GM18511 (cell line): ENCODE measurements at regions not wholly inside any gene's neighbourhood (a gene's known extent, or its start where the extent isn't known, plus 50 kb on each side); places are given as distances from the start of the nearest gene placed in this dataset.
A peak's percentile ranks its signal among the peaks of the same experiment; 100 is the strongest.

Source experiments
- ATAC-seq: cut with Tn5 transposase; IDR thresholded peaks from one replicate; pipeline ENCODE4 v1.9.1; 2021; ENCODE audit warnings: mild to moderate bottlenecking, moderate library complexity; ENCODE audit not compliant: unreplicated experiment

DNA sequence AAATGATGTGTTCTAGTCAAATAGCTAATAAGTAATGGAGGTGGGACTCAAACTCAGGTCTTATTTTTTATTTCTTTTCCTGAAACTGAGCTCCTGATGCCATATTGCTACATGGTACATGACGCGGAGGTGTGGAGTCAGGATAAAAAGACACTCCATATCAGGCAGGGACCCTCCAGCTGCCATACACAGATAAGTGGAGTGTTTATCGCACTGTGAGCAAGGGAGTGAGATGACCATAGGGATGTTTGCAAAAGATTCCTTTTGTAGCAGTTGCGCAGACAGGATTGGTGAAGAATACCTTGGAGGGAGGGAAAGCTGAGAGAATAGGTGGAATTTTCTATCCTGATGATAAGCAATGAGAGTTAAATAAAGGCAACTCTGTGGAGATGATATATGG is 657.2 kb downstream of the RNF144A start:
- no peak for ATAC-seq

DNA sequence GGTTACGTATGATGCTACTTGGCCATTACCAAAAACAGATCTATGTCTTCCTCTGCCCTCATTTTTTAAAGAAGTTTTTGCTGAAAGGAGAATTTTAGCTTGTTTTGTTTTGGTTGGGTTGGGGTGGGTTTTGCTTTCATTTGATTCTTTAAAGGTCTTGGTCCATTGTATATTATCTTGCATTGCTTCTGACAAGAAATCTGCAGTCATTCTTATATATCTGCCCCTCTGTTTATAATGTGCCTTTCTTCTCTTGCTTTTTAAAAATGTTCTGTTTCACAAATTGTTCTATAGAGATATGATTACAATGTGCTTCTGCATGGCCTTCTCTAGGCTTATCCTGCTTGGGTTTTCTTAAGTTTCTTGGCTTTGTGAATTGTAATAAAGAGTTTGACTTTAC is 660.6 kb downstream of the RNF144A start:
- ATAC-seq = no peak

DNA sequence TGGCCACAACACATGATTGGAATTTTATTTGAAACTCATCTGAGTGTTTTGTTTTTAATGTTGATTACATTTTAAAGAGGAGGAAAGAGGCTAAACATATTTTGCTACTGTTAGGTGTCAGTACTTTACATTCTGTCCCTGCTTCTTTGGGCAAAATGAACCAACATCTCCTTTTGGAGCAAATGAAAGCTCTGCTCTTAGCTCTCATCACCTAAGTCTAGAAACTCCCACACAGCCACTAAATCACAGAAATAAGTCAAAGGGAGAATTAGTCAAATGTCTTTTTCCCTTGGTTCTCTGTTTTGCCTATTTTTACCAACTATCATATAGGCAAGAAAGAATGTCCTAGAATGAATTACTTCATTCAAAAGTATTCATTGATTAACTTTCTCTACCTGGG is 666.8 kb downstream of the RNF144A start:
- no peak for ATAC-seq

DNA sequence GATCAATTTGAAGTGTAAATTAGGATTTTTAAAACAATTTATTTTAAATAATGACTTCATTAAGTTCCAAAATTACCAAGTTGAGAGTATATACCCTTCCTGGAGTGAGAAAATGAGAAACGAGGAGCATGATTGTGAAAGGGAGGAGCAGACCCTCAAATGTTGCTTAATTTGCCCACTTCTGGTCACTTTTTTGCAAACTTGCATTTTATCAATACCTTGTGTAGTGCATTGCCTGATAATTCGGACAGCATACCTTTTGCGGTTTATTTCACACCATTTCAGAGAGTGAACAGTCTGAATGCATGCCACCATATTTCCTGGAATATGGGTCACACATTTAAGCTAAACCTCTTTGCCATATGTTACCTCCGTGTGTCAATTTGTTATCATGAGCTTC is 669.7 kb downstream of the RNF144A start:
- ATAC-seq = no peak

DNA sequence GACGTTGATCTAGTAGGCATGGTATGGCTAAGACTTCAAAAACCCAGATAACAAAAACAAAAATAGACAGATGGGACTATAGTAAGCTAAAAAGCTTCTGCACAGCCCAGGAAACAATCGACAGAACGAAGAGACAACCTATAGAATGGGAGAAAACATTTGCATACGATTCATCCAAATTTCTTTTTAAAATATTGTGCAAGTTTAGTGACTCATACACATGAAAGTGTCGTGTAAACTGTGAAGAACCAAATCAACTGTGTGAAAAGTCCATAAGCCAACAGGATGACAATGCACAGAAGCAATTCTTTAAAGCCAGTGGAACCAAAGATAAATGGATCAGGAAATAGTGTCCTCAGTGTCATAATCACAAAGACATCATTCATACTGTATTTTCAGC is 671.1 kb downstream of the RNF144A start:
- no peak for ATAC-seq

DNA sequence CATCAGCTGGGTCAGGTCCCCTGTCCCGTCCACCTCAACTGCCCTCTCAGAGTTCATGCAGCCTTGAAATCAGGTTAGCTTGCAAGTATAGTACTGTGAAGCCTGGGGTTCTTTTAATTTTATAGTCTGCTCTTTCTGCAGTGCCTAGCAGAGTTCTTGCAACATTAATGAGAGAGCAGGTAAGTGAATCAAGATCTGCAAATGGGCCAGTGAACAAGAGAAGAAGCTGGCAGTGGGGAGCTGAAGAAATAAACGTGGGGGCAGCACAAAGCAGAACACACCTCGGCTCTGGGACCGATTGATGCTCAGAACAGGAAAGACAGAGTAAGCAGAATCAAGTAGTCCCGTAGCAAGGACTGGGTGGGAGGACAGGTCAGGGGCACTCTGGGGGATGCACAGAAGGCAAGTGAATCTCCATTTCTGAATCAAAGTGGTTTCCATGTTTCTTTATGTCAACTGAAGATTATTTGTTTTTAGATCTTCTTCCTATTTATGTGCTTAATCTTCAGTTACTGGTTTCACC is 675.5 kb downstream of the RNF144A start:
- ATAC-seq = no peak

DNA sequence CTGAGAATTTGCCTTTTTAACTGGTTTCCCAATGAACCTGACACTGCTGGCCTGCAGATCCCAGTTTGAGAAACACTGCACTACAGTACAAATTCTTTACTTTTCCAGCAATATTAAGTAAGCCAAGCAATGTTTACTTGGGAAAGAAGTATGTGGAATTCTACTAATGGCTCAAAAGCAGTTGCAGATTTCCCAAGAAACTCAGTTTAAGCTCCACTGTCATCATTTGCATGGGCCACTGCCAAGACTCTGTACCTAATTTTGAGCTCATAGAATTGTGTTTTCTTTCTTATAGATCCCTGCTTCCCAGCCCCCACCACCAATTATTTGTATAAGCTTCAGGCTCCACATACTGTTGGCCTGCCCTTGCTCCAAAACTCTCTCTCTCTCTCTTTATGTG is 676.1 kb downstream of the RNF144A start:
- no peak for ATAC-seq

DNA sequence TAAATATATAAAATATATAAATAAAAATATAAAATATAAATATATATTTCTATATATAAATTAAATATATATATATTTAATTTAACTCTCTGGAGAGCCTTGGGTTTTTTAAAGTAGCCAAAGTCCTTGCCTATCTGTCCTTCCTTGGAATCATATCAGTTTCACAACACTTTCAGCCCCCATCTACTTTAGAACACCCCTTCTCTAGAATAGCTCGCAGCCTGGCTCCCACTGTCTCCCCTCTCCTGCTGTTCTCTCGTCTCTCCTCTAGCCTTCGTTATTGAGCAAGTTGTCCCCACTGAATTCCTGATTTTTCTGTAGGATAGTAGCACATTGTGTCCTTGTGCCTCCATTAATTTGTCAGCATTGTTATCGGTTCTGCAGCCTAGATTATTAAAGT is 677.0 kb downstream of the RNF144A start:
- ATAC-seq = no peak

DNA sequence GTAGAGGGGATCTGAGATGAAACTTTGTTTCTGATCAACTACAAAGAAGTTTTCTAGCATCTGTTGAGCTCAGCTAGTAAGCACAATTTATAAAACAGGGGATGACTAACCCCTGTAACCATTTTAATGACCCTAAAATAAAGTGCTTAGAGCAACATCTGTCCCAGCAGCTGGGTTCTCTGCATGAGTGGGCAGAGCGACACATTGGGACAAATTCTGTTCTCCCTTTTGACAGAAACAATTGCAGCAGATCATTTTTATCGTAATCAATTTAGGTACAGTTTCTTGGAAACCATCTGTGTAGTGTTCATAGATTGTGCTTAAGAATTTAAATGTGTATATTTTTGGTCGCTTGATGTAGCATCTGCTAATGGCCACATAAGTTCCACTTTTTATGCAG is 678.0 kb downstream of the RNF144A start:
- no peak for ATAC-seq

DNA sequence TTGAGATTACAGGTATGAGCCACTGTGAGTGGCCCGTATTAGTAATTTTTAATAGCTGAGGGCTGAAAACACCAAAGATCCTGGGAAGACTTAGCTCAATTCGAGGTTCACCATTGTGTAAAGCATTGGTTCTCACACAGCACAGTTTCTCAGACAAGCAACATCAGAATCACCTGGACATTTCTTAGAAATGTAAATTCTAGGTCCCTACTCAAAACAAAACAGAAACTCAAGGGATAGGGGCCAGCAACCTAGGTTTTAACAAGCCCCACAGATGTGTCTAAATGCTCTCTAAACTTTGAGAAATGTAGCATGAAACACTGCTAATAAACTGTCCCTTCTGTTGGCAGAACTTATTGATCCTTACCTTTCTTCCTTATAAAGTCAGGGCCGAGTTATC is 681.2 kb downstream of the RNF144A start:
- no peak for ATAC-seq

DNA sequence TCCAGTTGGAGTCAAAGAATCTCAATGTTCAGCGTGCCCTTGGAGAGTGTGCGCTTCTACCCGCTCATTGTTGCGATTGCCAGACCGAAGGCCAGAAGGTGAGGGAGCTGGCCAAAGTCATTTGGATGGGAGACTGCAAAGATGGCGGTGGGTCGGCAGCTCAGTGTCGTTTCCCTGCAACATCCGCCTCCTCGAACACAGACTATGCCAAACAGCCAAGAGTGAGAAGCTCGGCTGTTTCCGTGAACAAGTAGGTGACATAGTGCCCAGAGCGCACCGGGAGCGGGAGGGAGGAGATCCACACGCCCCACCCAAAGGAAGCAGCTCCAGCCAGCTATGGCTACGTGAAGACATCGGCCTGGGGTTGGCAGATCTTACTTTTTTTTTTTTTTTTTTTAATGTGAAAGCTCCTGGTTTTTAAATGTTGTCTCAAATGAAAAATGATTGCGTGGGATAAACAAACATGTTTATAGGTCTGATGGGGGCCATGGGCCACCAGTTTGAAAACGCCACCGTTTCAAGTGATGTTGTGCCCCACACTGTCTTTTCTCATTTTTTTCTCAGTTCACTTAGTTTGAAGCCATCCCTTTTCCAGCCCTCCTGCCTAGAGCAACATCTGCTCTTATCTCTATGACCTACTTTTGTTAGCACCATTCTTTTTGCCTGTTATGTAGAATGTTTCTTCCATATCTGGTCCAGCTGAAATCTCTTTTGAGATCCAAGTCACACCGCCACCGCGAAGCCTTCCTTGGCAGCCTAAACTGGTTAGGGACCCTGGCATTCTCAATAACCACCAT is 682.4 kb downstream of the RNF144A start:
- ATAC-seq = no peak

DNA sequence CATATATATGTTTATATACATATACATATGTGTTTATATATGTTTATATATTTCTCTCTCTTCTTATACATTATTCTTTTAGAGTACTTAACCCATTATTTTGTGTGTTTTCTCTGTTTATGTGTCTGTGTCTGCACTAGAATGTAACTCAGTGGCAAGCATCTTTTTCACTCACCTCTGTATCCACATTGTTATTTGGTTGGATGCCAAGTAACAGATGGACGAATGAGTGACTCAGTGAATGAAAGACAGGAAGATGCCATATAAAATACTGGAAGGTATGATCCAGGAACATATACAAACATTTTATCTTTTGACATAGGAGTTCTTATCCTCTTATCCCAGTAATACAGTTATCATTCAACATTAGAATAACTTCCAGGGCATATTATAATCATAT is 684.8 kb downstream of the RNF144A start:
- no peak for ATAC-seq

DNA sequence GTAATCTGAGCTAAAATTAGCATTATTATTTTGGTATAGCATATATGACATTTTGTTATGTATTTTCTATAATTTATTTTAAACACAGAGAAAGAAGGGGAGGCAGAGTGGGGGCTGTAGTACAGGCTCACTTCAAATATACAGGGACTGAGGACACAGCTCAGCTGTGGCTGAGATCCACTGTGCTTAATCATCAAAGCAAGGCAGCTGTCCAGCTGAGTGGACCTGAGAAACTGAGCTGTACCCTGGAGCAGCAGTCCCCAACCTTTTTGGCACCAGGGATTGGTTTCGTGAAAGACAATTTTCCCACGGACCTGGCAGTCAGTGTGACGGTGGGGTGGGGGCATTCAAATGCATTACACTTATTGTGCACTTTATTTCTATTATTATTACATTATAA is 687.2 kb downstream of the RNF144A start:
- no peak for ATAC-seq

DNA sequence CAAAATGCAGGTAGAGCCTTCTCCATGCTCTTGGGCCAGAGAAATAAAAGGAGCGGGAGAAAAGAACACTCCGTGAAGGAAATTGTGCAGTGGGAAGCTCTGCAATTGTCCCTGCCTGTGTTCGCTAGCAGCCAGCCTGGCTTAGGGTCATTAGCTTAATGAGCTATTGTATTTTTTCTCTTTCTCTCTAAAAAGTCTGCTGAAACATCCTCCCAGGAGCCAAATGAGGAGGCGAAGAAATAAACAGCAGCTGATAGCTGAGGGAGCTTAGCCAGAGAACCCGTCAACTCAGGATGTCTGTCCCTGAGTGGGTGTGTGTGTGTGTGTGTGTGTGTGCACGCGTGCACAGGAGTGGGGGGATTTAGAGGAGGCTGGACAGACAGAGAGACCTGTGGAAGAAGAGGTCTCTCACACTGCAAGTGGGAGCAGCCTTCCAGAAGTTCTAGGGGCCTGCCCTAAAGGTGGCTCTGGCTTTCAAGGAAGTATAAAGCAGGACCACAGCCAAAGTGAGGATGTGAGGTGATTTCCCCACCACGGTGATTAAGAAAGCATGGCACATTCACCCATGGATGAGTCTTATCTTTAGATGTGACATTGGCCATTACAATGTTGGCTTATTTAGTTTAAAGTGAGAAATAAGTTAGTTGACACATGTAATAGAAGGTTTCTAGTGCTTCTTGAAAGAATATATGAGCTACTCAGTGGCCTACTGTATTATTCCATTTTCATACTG is 690.4 kb downstream of the RNF144A start:
- no peak for ATAC-seq

DNA sequence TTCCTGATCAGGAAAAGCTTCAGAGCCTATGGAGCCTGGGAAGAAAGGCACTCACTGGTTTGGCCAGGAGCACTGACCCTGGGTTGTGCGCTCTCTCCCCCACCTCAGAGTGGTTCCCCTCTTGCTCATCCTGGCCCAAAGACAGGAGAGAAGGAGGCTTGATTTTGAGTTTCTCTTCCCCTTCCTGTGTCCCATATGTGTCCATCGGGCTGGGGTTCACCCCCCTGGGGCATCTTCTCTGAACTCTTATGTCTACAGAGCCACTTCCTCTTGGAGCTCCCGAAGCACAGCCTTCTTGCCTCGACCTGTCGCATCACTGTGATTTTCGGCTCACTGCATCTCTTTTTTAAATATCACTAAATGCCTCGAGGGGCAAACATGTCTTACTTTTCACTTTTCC is 692.3 kb downstream of the RNF144A start:
- peak; percentile 46 for ATAC-seq

DNA sequence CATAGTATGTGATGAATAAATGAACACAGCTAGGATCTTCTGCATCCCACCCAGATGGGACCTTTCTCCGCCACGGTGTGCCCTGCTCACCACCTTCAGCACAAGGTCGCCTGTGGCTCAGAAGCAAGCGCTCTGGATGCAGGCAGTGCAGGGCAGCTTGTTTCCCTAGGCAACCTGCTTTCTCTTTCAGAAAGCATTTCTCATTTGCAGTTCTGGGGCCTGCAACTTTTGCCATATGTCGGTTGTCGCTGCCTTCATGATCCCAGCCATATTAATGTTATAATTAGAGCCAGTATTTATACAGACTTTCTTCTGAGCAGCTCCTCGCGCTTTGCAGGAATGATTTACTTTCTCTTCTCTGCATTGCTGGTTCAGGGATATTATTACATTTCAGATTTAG is 692.8 kb downstream of the RNF144A start:
- peak; percentile 60 for ATAC-seq

DNA sequence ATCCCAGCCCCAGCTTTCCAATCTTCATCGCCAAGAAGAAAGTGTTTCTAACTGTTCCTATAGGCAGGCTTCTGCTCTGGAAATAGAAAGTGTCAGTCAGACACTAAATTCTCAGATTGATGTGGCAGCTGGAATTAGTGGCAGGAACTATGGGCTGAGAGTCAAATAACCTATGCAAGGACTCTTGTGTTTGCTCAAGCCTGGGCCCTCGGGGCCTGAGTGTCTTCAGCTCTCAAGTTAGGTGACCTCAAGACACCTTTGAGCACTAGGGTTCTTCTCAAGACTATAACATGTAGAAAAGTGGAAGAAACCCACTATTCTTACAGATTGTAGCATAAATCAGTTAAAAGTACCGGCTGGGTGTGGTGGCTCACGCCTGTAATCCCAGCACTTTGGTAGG is 694.5 kb downstream of the RNF144A start:
- no peak for ATAC-seq

DNA sequence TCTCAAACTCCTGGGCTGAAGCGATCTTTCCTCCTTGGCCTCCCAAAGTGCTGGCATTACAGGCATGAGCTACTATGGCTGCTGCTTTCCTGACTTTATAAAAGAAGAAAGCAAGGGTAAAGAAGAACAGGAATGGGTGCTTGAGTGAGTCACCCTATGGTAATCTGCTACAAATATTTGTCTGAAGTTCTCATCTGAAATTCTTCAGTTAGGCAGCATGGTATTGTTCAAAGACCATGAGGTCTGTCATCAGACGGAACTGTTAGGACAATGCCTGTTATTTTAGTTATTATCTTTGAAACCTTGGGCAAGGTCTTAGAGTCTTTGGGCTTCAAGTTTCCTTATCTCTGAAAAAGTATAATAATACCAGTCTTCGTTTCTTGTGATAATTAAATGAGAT is 695.8 kb downstream of the RNF144A start:
- no peak for ATAC-seq

DNA sequence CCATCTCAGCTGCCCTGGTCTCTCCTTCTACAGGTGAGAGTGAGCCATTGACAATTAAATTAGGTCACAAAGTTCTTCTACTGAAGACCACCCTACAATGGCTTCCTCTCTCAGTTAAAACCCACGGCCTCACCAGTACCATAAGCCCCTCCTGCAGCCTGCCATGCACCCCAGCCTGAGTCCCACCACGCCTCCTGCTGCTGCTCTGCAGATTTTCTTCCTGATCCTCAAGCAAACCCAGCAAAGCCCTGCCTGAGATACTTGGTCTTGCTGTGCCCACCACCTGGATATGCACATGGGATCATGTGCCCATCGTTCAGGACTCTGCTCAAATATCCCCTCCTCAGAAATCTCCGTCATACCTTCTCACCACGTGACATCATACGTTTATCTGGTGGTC is 696.6 kb downstream of the RNF144A start:
- no peak for ATAC-seq

DNA sequence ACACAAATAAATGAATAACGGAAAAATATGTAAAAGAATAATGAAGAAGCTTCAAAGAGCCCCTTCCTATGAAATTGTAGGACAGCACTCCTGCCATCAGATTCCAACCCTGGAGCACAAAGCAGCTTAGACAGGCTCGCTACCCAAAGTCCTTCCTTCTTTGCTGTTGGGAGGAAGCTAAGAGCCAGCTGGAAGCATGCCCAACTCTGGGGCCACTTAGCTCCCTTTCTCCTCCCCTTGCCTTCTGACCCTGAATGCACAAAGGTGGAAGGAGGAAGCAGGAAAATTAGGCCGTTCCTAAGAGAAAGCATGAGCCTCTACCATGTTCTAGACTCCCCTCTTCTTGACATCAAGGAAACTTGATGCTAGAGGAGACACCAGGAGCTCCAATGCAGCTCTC is 700.8 kb downstream of the RNF144A start:
- no peak for ATAC-seq

DNA sequence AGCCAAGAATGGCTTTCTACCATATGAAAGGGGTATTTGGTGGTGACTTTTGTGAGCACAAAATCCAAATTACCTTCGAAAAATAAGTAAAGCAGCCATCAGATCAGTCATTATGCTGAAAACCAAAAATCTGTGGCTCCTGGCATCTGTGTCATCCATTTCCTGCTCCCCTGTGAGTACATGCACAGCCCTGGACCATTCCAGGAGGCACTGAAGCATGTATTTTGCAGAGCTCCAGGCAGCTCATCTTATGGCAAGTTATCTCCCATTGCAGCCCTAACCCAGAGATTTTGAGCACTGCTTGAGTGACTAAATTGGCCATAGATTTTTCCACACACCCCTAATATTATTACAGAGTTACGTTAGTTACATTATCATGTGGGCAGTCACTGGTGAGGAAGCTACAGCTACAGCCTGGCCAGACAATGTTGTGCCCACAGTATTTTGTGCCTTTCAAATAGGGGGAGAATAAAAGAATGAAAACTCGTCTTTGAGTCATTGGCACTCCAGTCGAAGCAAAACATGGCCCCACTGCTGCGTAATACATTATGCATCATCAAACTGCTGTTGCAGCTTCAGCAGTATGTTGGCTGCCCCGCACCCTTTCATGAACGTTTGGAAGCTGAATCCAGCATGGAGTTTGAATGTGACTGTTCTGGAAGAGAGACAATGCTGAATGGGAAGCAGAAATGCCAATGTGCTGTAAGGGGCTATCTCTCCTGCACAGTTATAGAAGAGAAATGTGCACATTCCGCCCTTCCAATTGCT is 702.2 kb downstream of the RNF144A start:
- no peak for ATAC-seq

DNA sequence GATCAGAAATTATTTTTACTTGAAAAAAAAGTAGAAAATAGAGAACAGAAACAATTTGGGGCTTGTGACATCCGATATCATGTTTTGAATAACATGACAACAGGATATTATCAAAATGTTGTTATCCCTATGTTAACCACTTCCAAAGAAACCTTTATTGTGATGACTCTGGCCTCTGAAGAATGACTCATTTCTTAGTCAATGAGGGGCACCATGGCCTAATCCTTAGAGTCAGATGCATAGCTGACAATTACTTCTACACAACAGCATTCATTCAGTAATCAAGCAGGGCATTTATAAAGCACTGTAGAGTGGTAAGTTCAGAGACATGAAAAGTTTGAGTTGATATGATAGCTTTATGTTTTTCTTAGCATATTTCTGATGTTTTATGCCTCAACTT is 703.0 kb downstream of the RNF144A start:
- no peak for ATAC-seq
